ENCODE measurements at regions not wholly inside any gene's neighbourhood (a gene's known extent, or its start where the extent isn't known, plus 50 kb on each side); places are given as distances from the start of the nearest gene placed in this dataset.

GRCh38 chr10:130654726-130655125 is 518.5 kb downstream of the GLRX3 start:
- TF ChIP-seq CTCF (IDR thresholded peaks at IDR 0.05), result no peak
- TF ChIP-seq REST (IDR thresholded peaks at IDR 0.05; ENCODE audit: insufficient read depth in 1 of 2, low read depth in 2 of 2, low read length in 1 of 2), result no peak
